ENCODE measurements at regions not wholly inside any gene's neighbourhood (a gene's known extent, or its start where the extent isn't known, plus 50 kb on each side); places are given as distances from the start of the nearest gene placed in this dataset.
A peak's percentile ranks its signal among the peaks of the same experiment; 100 is the strongest.

DNA sequence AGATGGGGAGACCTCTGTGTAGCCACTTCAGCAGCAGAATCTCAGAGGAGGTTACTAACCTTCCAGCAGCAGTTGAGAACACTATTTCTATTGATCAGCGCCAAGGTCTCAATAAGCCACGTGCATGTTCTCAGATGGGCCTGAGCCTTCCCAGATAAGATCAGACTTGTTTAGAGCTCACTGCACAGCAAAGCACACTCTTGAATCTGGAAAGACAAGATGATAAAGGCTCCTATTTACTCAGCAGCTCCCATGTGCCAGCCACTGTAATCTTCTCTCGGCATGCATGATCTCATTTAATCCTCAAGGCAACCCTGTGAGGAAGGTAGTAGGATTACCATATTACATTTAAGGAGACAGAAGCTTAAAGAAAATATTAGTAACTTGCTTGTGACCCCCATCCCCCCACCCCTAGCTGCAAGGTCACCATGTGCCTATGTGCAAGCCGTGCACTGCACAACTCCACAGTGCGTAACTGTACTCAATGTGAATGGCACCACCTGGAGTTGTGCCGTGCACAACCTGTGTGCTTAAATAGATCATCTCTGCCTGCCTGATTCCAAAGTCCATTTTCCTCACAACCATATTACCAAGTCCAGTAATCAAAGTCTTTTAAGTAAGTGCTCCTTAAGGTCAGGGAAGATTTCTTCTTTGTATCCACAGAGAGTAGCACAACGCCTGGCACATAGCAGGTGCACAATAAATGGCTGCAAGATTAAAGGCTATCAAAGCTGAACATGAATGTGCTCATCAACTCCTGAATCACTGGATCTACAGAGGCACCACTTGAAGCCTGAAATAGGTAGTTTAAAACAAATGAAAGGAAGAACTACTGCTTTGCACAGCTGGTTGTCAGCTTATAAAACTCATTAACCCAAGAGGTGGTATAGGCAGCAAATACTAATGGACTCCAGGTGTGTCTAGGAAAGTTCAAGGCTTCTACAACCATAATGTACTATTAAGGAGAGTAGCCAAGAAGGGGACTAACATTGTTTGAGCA lies 293.8 kb downstream of the BUD13 start:
- Mint-ChIP-seq H3K4me1 (no peaks in the 10 kb centered on the region), H3K27ac (no peak overlapping the region), H3K27me3 (peaks cover 3 to 9% (median 4%) of the 10 kb centered on the region in 3 donors), H3K9me3 (peaks cover 0 to 3% (median 0%) of the 10 kb centered on the region in 7 donors), H3K36me3 (no peaks in the 10 kb centered on the region), H3K4me3 (no peak overlapping the region)
- ATAC-seq (ENCODE audit: low read depth in 2 of 2) (no peak), DNase-seq (no peak)

DNA sequence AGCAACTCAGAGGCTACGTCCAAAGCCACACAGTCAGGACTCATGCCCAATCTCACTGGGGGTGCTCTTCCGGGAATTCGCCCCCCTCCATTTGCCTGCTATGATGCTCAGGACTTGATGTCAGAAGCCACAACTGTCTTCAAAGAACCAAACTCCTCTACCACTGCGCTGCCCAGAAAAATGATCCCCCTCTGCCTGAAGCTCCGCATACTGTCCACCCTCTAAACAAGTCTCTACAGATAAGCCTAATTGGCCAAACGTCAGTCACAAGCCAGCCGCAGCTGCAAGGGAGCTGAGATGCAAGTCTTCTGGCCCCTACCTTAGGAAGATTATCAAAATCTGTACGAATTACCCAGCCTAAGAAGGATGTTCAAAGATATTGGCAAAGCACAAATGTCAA lies 294.6 kb downstream of the BUD13 start:
- Mint-ChIP-seq H3K27ac (no peak overlapping the region), H3K4me1 (no peaks in the 10 kb centered on the region), H3K27me3 (peaks cover 6 to 10% (median 7%) of the 10 kb centered on the region in 3 donors), H3K4me3 (no peak overlapping the region), H3K36me3 (no peaks in the 10 kb centered on the region), H3K9me3 (peaks cover 0 to 3% (median 0%) of the 10 kb centered on the region in 7 donors)
- ATAC-seq (ENCODE audit: low read depth in 2 of 2) (no peak), DNase-seq (no peak)

- no peaks in the 10 kb centered on the region for H3K4me1 Mint-ChIP-seq
- no peak for DNase-seq
- H3K4me3 Mint-ChIP-seq: peak overlapping the region in 1 of 8 donors; percentile 32
- peaks cover 0 to 10% (median 7%) of the 10 kb centered on the region in 7 donors for H3K9me3 Mint-ChIP-seq
- peak overlapping the region in 1 of 6 donors; percentile 85 for H3K27ac Mint-ChIP-seq
- peaks cover 7 to 23% (median 8%) of the 10 kb centered on the region in 3 donors for H3K27me3 Mint-ChIP-seq
- peaks cover 0 to 6% of the 10 kb centered on the region in 2 donors for H3K36me3 Mint-ChIP-seq
- ATAC-seq (ENCODE audit: low read depth in 2 of 2): no peak
Observed at GRCh38 chr11:116473790-116474346, 298.9 kb downstream of the BUD13 start.

DNA sequence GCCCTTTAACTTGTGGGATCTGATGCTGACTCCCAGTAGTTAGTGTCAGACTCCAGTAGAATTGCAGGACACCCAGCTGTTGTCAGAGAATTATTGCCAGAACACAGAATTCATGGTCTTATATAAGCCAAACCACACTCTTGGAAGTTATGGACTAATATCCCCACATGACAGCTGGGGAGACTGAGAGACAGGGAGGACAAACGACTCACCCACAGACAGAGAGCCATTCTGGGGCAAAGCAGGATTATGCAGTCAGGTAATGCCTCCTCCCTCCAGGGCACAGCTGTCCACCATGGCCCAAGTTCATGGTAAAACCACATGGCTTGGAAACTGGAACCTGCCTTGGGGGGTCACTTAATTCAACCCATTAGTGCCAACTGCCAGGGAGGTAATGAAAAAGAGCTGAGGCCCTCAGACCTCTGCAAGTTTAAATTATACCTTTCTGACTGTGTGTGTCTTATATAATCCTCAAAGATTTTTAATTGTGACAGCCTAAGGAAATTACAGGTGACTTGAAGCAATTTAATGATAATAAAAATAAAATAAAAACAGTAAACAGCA lies 299.5 kb downstream of the BUD13 start:
- no peaks in the 10 kb centered on the region for H3K4me1 Mint-ChIP-seq
- H3K36me3 Mint-ChIP-seq: peaks cover 0 to 6% of the 10 kb centered on the region in 2 donors
- DNase-seq: no peak
- no peak overlapping the region for H3K27ac Mint-ChIP-seq
- H3K27me3 Mint-ChIP-seq: peaks cover 7 to 25% (median 10%) of the 10 kb centered on the region in 3 donors
- no peak overlapping the region for H3K4me3 Mint-ChIP-seq
- no peak for ATAC-seq (ENCODE audit: low read depth in 2 of 2)
- H3K9me3 Mint-ChIP-seq: peaks cover 1 to 10% (median 7%) of the 10 kb centered on the region in 7 donors

DNA sequence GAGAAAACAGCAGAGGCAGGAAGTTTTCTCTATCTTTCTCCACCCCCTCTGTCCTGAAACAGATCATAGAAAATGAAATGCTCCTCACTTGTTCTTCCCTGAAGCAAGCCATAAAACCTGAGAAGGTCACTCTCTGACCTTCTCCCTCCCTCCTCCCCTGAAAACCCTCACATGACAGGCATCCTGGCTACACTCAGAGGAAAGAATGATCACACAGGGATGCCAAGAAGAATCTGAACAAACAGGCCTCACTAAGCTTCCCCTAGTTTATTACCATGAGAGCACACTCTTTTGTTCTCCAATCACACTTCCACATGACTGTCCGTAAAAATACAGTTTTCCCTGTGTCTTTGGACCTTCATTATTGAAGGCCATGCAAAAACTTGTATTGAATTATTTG lies 300.1 kb downstream of the BUD13 start:
- peaks cover 0 to 6% of the 10 kb centered on the region in 2 donors for H3K36me3 Mint-ChIP-seq
- H3K27me3 Mint-ChIP-seq: peaks cover 7 to 30% (median 12%) of the 10 kb centered on the region in 3 donors
- DNase-seq: no peak
- no peak overlapping the region for H3K27ac Mint-ChIP-seq
- H3K4me3 Mint-ChIP-seq: no peak overlapping the region
- H3K4me1 Mint-ChIP-seq: no peaks in the 10 kb centered on the region
- H3K9me3 Mint-ChIP-seq: peaks cover 1 to 10% (median 7%) of the 10 kb centered on the region in 7 donors
- no peak for ATAC-seq (ENCODE audit: low read depth in 2 of 2)

DNA sequence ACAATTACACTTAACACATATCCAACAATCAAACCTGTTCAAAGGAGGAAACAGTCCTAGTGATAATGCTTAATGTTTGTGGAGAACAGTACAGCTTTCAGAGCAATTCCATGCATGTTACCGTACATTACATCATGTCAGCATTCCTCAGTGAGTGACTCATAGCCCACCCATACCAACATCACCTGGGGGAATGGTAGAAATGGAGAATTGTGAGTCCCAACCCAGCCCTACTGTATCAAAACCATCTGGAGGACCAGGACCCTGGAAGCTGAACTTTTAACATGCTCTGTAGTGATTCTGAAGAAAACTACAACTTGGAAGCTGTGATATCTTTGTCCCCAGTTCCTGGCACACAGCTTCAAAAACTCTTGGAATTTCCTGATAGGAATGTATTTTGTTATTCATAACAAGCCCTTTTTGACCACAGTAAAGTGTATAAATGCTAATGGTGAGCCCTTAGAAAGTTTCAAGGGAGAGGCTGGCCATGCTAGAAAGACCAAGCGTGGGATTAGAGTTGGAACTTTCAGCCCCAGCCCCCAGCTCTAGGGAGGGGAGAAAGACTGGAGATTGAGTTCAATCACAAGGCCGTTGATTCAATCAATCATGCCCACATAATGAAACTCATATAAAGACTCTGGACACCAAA lies 301.1 kb downstream of the BUD13 start:
- DNase-seq (no peak), ATAC-seq (ENCODE audit: low read depth in 2 of 2) (no peak)
- no peaks in the 10 kb centered on the region for H3K4me1 Mint-ChIP-seq
- no peak overlapping the region for H3K27ac Mint-ChIP-seq
- peaks cover 0 to 6% of the 10 kb centered on the region in 2 donors for H3K36me3 Mint-ChIP-seq
- peaks cover 7 to 30% (median 16%) of the 10 kb centered on the region in 3 donors for H3K27me3 Mint-ChIP-seq
- peaks cover 1 to 10% (median 7%) of the 10 kb centered on the region in 7 donors for H3K9me3 Mint-ChIP-seq
- H3K4me3 Mint-ChIP-seq: no peak overlapping the region

DNA sequence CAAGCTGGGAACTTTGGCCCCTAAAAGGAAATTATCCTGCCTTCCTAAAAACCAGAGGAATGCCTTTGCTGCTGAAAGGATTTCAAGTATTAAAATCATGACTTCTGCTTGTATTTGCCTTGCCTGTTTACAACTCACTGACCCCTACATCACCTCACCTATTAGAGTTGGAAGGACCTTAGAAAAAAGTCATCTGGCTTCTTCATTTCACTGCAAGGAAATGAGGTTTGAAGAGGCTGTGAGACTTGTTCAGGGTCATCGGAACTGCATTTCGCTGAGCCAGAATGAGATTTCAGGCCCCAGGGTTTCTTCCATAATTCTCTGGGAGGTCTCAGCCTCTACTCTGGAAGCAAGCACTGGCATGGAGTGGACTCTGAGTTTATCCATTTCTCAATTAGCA lies 304.1 kb downstream of the BUD13 start:
- peaks cover 1 to 10% (median 4%) of the 10 kb centered on the region in 7 donors for H3K9me3 Mint-ChIP-seq
- DNase-seq (no peak), ATAC-seq (ENCODE audit: low read depth in 2 of 2) (no peak)
- H3K4me1 Mint-ChIP-seq: no peaks in the 10 kb centered on the region
- no peak overlapping the region for H3K4me3 Mint-ChIP-seq
- H3K36me3 Mint-ChIP-seq: peaks cover 0 to 6% of the 10 kb centered on the region in 2 donors
- H3K27ac Mint-ChIP-seq: no peak overlapping the region
- H3K27me3 Mint-ChIP-seq: peaks cover under 1 to 25% (median 17%) of the 10 kb centered on the region in 3 donors

DNA sequence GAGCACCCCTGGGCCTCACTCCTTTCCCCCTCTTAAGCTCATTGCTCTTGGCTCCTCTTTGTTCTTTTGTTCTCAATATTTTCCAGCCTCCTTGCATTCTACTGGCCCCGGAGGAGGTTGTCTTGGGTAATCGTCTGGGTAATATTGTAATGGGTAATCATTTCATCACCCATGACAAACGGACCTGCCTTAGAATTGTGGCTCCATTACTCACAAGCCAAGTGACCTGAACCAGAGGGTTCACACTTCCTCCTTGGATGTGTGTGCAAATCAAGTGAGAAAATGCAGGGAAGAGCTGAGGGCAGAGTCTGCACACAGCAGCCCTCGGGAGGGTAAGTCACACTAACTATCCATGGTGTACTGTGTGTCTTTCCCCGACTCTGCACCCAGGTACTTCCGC lies 305.0 kb downstream of the BUD13 start:
- no peak overlapping the region for H3K27ac Mint-ChIP-seq
- H3K4me3 Mint-ChIP-seq: no peak overlapping the region
- DNase-seq (no peak), ATAC-seq (ENCODE audit: low read depth in 2 of 2) (no peak)
- peaks cover 0 to 6% of the 10 kb centered on the region in 2 donors for H3K36me3 Mint-ChIP-seq
- H3K4me1 Mint-ChIP-seq: no peaks in the 10 kb centered on the region
- peaks cover 1 to 10% (median 4%) of the 10 kb centered on the region in 7 donors for H3K9me3 Mint-ChIP-seq
- H3K27me3 Mint-ChIP-seq: peaks cover 0 to 25% (median 17%) of the 10 kb centered on the region in 3 donors

DNA sequence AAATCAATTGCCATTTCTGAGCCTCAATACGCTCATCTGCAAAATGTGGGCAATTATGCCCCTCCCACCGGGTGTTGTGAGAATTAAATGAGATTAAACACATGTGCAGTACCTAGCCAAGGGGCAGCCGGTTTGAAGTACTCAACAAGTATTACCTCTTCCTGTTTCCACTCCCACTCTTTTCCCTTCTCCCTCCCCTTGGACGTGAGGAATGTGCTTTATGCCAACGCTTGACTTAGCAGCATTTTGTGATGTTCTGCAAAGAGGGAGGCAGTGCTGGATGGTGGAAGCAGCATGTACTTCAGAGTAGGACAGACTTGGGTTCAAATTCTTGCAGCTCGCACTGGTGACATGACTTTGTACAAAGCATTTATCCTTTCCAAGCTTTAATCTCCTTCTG lies 306.0 kb downstream of the BUD13 start:
- Mint-ChIP-seq H3K4me3 (peak overlapping the region in 1 of 8 donors; percentile 22), H3K27me3 (peaks cover 6 to 25% (median 21%) of the 10 kb centered on the region in 3 donors), H3K27ac (no peak overlapping the region), H3K4me1 (no peaks in the 10 kb centered on the region), H3K36me3 (peaks cover 0 to 6% of the 10 kb centered on the region in 2 donors), H3K9me3 (peaks cover 0 to 10% (median 1%) of the 10 kb centered on the region in 7 donors)
- DNase-seq (no peak), ATAC-seq (ENCODE audit: low read depth in 2 of 2) (no peak)

DNA sequence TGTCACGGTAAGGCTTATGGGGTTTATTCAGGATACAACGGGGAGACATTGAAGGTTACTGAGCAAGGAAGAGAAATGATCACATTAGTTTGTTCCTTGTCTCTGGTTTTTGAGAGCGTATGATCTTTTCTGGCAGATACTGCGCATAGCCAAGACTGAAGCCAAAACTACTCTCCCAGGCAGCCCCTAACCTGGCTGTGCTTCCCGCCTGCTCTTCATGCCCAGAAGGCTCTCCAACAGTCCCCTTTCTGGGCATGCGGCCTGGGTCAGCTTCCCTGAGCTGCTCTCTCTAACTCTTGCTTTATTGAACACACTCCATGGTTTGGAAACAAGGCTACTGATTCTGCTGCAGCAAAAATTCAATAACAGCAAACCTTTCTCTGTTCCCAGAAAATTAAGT lies 306.6 kb downstream of the BUD13 start:
- H3K4me3 Mint-ChIP-seq: no peak overlapping the region
- H3K27ac Mint-ChIP-seq: no peak overlapping the region
- DNase-seq (no peak), ATAC-seq (ENCODE audit: low read depth in 2 of 2) (no peak)
- H3K36me3 Mint-ChIP-seq: peaks cover 0 to 6% of the 10 kb centered on the region in 2 donors
- no peaks in the 10 kb centered on the region for H3K4me1 Mint-ChIP-seq
- H3K27me3 Mint-ChIP-seq: peaks cover 12 to 30% (median 21%) of the 10 kb centered on the region in 3 donors
- peaks cover 0 to 10% (median 1%) of the 10 kb centered on the region in 7 donors for H3K9me3 Mint-ChIP-seq

GRCh38 chr11:116465056-116465455 lies 307.7 kb downstream of the BUD13 start:
- H3K4me3 Mint-ChIP-seq: no peak overlapping the region
- no peak overlapping the region for H3K27ac Mint-ChIP-seq
- peaks cover 14 to 26% (median 18%) of the 10 kb centered on the region in 3 donors for H3K27me3 Mint-ChIP-seq
- H3K4me1 Mint-ChIP-seq: no peaks in the 10 kb centered on the region
- DNase-seq (no peak), ATAC-seq (ENCODE audit: low read depth in 2 of 2) (no peak)
- peaks cover 0 to 5% (median 1%) of the 10 kb centered on the region in 7 donors for H3K9me3 Mint-ChIP-seq
- peaks cover 0 to 6% of the 10 kb centered on the region in 2 donors for H3K36me3 Mint-ChIP-seq

DNA sequence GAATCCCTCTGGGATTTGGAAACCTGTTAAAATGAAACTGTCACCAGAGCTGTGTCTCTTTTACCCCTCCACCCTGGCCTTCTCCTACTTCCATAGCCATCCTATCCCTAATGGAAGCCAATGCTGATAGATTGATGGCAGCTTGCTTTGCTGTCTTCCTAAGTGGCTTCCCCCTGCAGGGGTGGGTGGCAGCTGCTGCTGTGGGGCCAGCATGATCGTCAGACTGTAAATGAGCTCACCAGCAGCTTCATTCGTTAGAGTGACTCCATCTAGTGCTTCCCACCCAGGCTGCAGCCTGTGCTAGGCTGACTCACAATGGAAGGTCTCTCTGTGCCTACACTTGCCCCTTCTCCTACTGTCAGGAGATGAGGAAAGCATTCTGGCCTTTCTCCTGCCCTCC lies 311.0 kb downstream of the BUD13 start:
- Mint-ChIP-seq H3K4me3 (no peak overlapping the region), H3K36me3 (no peaks in the 10 kb centered on the region), H3K27me3 (peaks cover 8 to 14% (median 8%) of the 10 kb centered on the region in 3 donors), H3K9me3 (peaks cover 0 to 3% (median 0%) of the 10 kb centered on the region in 7 donors), H3K27ac (no peak overlapping the region), H3K4me1 (no peaks in the 10 kb centered on the region)
- ATAC-seq (ENCODE audit: low read depth in 2 of 2) (no peak), DNase-seq (no peak)
